H9 (cell line): ENCODE measurements at regions not wholly inside any gene's neighbourhood (a gene's known extent, or its start where the extent isn't known, plus 50 kb on each side); places are given as distances from the start of the nearest gene placed in this dataset.

ENCODE experiments used
- DNase-seq: peaks from one replicate; pipeline ENCODE4 v3.0.0-alpha.2; 2017
- H2AFZ ChIP-seq: one replicate; pipeline ENCODE4 v1.6.1; 2013; ENCODE audit warnings: mild to moderate bottlenecking, low read length, control low read depth, moderate library complexity
- H2AK5ac ChIP-seq: 2 replicates; pipeline ENCODE4 v1.6.1; 2013; ENCODE audit warnings: low read length, control low read depth, mixed read lengths; ENCODE audit not compliant: insufficient read length
- H2BK120ac ChIP-seq: one replicate; pipeline ENCODE4 v1.6.1; 2013; ENCODE audit warnings: low read depth, mild to moderate bottlenecking, low read length, control low read depth, inconsistent platforms; ENCODE audit not compliant: poor library complexity, severe bottlenecking
- H2BK12ac ChIP-seq: 2 replicates; pipeline ENCODE4 v1.6.1; 2013; ENCODE audit warnings: low read length, control low read depth, mixed read lengths, low read depth; ENCODE audit not compliant: insufficient read length
- H2BK15ac ChIP-seq: 2 replicates; pipeline ENCODE4 v1.6.1; 2013; ENCODE audit warnings: low read depth, low read length, control low read depth
- H2BK20ac ChIP-seq: one replicate; pipeline ENCODE4 v1.6.1; 2013; ENCODE audit warnings: low read depth, mild to moderate bottlenecking, low read length, control low read depth, inconsistent platforms; ENCODE audit not compliant: poor library complexity, severe bottlenecking
- H2BK5ac ChIP-seq: 2 replicates; pipeline ENCODE4 v1.6.1; 2013; ENCODE audit warnings: low read length, control low read depth, mixed read lengths; ENCODE audit not compliant: insufficient read length
- H3K14ac ChIP-seq: 2 replicates; pipeline ENCODE4 v1.6.1; 2013; ENCODE audit warnings: low read length, control low read depth; ENCODE audit not compliant: insufficient read depth
- H3K18ac ChIP-seq: 2 replicates; pipeline ENCODE4 v1.6.1; 2013; ENCODE audit warnings: low read depth, mild to moderate bottlenecking, mixed read lengths, low read length, control low read depth; ENCODE audit not compliant: insufficient read length
- H3K23ac ChIP-seq: 2 replicates; pipeline ENCODE4 v1.6.1; 2013; ENCODE audit warnings: low read length, control low read depth, mixed read lengths, low read depth; ENCODE audit not compliant: insufficient read length
- H3K23me2 ChIP-seq: 2 replicates; pipeline ENCODE4 v1.6.1; 2013; ENCODE audit warnings: low read depth, mild to moderate bottlenecking, mixed read lengths, low read length, control low read depth; ENCODE audit not compliant: insufficient read length, poor library complexity, severe bottlenecking
- H3K27ac ChIP-seq: 2 replicates; pipeline ENCODE4 v1.5.1; 2013; ENCODE audit warnings: low read length, control low read depth, mixed read lengths, low read depth; ENCODE audit not compliant: insufficient read length
- H3K27me3 ChIP-seq: 2 replicates; pipeline ENCODE4 v1.6.1; 2013; ENCODE audit warnings: low read length, control low read depth, inconsistent platforms; ENCODE audit not compliant: insufficient read depth
- H3K4ac ChIP-seq: 2 replicates; pipeline ENCODE4 v1.6.1; 2013; ENCODE audit warnings: low read depth, mild to moderate bottlenecking, control low read depth, inconsistent platforms, low read length, moderate library complexity
- H3K4me1 ChIP-seq: 2 replicates; pipeline ENCODE4 v1.6.1; 2013; ENCODE audit warnings: low read length, control low read depth, inconsistent platforms; ENCODE audit not compliant: insufficient read depth
- H3K4me2 ChIP-seq: 2 replicates; pipeline ENCODE4 v1.6.1; 2013; ENCODE audit warnings: low read length, control low read depth, mixed read lengths; ENCODE audit not compliant: insufficient read length, insufficient read depth
- H3K56ac ChIP-seq: 2 replicates; pipeline ENCODE4 v1.6.1; 2013; ENCODE audit warnings: low read depth, mild to moderate bottlenecking, mixed read lengths, low read length, control low read depth; ENCODE audit not compliant: insufficient read length
- H3K79me1 ChIP-seq: 2 replicates; pipeline ENCODE4 v1.6.1; 2013; ENCODE audit warnings: low read depth, mild to moderate bottlenecking, moderate library complexity, low read length, control low read depth, inconsistent platforms; ENCODE audit not compliant: insufficient read depth, poor library complexity, severe bottlenecking
- H3K79me2 ChIP-seq: 2 replicates; pipeline ENCODE4 v1.6.1; 2013; ENCODE audit warnings: low read length, control low read depth, inconsistent platforms; ENCODE audit not compliant: insufficient read depth
- H3K9ac ChIP-seq: 2 replicates; pipeline ENCODE4 v1.6.1; 2013; ENCODE audit warnings: low read length, control low read depth, mixed read lengths; ENCODE audit not compliant: insufficient read length; ENCODE audit errors: extremely low read depth
- H3K9me3 ChIP-seq: one replicate; pipeline ENCODE4 v1.6.1; 2013; ENCODE audit warnings: low read depth, low read length, inconsistent platforms; ENCODE audit not compliant: control insufficient read depth
- H3T11ph ChIP-seq: one replicate; pipeline ENCODE4 v1.6.1; 2013; ENCODE audit warnings: mild to moderate bottlenecking, low read length, control low read depth, inconsistent platforms
- H4K20me1 ChIP-seq: one replicate; pipeline ENCODE4 v1.6.1; 2013; ENCODE audit not compliant: control insufficient read depth, insufficient read length, insufficient read depth
- H4K5ac ChIP-seq: 2 replicates; pipeline ENCODE4 v1.6.1; 2013; ENCODE audit warnings: low read depth, mild to moderate bottlenecking, mixed read lengths, low read length, control low read depth; ENCODE audit not compliant: insufficient read length
- H4K8ac ChIP-seq: replicated peaks from 2 replicates; pipeline ENCODE4 v1.6.1; 2013; ENCODE audit warnings: low read length, control low read depth, mixed read lengths, low read depth; ENCODE audit not compliant: insufficient read length
- H4K91ac ChIP-seq: 2 replicates; pipeline ENCODE4 v1.6.1; 2013; ENCODE audit warnings: low read depth, mild to moderate bottlenecking, moderate library complexity, mixed read lengths, low read length, control low read depth; ENCODE audit not compliant: insufficient read length
- H3K27ac Mint-ChIP-seq, 3 experiments: 2 replicates in 2 of 3; 3 replicates in 1 of 3; pipeline ENCODE4 v1.8.0; 2020 to 2021; ENCODE audit warnings: mixed read lengths in 3 of 3, mild to moderate bottlenecking in 1 of 3, moderate library complexity in 1 of 3
- H3K27me3 Mint-ChIP-seq: 2 replicates; pipeline ENCODE4 v1.8.0; 2021; ENCODE audit warnings: low read depth, mild to moderate bottlenecking, moderate library complexity, mixed read lengths
- H3K36me3 Mint-ChIP-seq, 3 experiments: 2 replicates in 2 of 3; 3 replicates in 1 of 3; pipeline ENCODE4 v1.8.0; 2020 to 2021; ENCODE audit warnings: low read depth in 3 of 3, mixed read lengths in 3 of 3; ENCODE audit not compliant: insufficient read depth in 1 of 3
- H3K4me1 Mint-ChIP-seq, 2 experiments: 2 replicates each; pipeline ENCODE4 v1.8.0; 2020; ENCODE audit warnings: mixed read lengths in 2 of 2
- H3K4me3 Mint-ChIP-seq, 2 experiments: 2 replicates in 1 of 2; 3 replicates in 1 of 2; pipeline ENCODE4 v1.8.0; 2020 to 2021; ENCODE audit warnings: mild to moderate bottlenecking in 2 of 2, mixed read lengths in 2 of 2, moderate library complexity in 1 of 2
- H3K9me3 Mint-ChIP-seq, 2 experiments: 2 replicates in 1 of 2; 3 replicates in 1 of 2; pipeline ENCODE4 v1.8.0; 2020; ENCODE audit warnings: mild to moderate bottlenecking in 2 of 2, mixed read lengths in 2 of 2, moderate library complexity in 1 of 2
- CTCF ChIP-seq: fragments of 200-600 bp; sonication (generic); conservative IDR thresholded peaks from 3 replicates; pipeline ENCODE4 v1.8.0; 2021; ENCODE audit warnings: antibody characterized with exemption, mild to moderate bottlenecking
- WGBS: extraction: QIAGEN DNeasy Blood & Tissue Kit; methylation state at CpG from one replicate; pipeline ENCODE4 v1.1.7; 2013; ENCODE audit warnings: missing lambda C conversion rate, low lambda C conversion rate, mixed read lengths; ENCODE audit not compliant: insufficient read length; ENCODE audit errors: extremely low coverage; 5-methylcytosine and 5-hydroxymethylcytosine counted together

- Histone ChIP-seq H3K23me2 (peaks cover 2% of the 10 kb centered on the region), H4K5ac (no peak overlapping the region), H3K4me1 (peaks cover 17% of the 10 kb centered on the region; the same call in 1 of the 2 replicates), H4K91ac (no peak overlapping the region), H3K79me1 (no peaks in the 10 kb centered on the region), H3T11ph (no peak overlapping the region), H3K27me3 (no peaks in the 10 kb centered on the region), H2BK15ac (no peak overlapping the region), H2BK12ac (no peak overlapping the region), H2BK5ac (no peak overlapping the region), H4K20me1 (no peaks in the 10 kb centered on the region), H3K79me2 (no peaks in the 10 kb centered on the region), H4K8ac (no peak overlapping the region), H2BK120ac (no peak overlapping the region), H2BK20ac (no peak overlapping the region), H3K9ac (no peak overlapping the region), H3K9me3 (no peaks in the 10 kb centered on the region), H3K14ac (no peak overlapping the region), H3K27ac (no peak overlapping the region), H3K18ac (no peak overlapping the region), H2AK5ac (no peak overlapping the region), H2AFZ (no peak overlapping the region), H3K4me2 (no peak overlapping the region), H3K4ac (no peak overlapping the region), H3K23ac (no peak overlapping the region), H3K56ac (no peak overlapping the region)
- Mint-ChIP-seq H3K36me3 (peaks cover 0 to 6% (median 2%) of the 10 kb centered on the region in 3 experiments; a peak in 2 of 7 replicates), H3K4me3 (no peak overlapping the region), H3K27me3 (no peaks in the 10 kb centered on the region; the same call in 1 of the 2 replicates), H3K4me1 (peaks cover 55 to 58% of the 10 kb centered on the region in 2 experiments), H3K27ac (0 out of 7 replicates have a peak overlapping the region, but pooled peaks of 1 of the 3 experiments have one; percentile 12), H3K9me3 (0 out of 5 replicates have a peak, but pooled peaks cover 0 to 2% of the 10 kb centered on the region in 2 experiments)
- WGBS, result no CpG with 5 or more reads among the region's 2 CpGs
- no peak for TF ChIP-seq CTCF
- no peak for DNase-seq
Observed at GRCh38 chr2:118322406-118322805, 234.1 kb downstream of the INSIG2 start.
